Amniotic epithelial cell (primary cell): ENCODE measurements at regions not wholly inside any gene's neighbourhood (a gene's known extent, or its start where the extent isn't known, plus 50 kb on each side); places are given as distances from the start of the nearest gene placed in this dataset.

ENCODE experiments used
- DNase-seq: peaks from one replicate; pipeline ENCODE4 v3.0.0-alpha.2; 2010; ENCODE audit warnings: low read depth

GRCh38 chr4:25528391-25528790 is 127.3 kb upstream of the SLC34A2 start:
- no peak for DNase-seq

GRCh38 chr4:25531272-25531671 is 124.4 kb upstream of the SLC34A2 start:
- DNase-seq: no peak

- peak; percentile 34 for DNase-seq
Measured at GRCh38 chr4:25532591-25532990, 123.1 kb upstream of the SLC34A2 start.

- no peak for DNase-seq
Measured at GRCh38 chr4:25533256-25533655, 122.4 kb upstream of the SLC34A2 start.

GRCh38 chr4:25535278-25535677 is 120.4 kb upstream of the SLC34A2 start:
- no peak for DNase-seq

GRCh38 chr4:25535701-25536473 is 119.8 kb upstream of the SLC34A2 start:
- no peak for DNase-seq

- DNase-seq: no peak
Measured at GRCh38 chr4:25536564-25537320, 118.9 kb upstream of the SLC34A2 start.

GRCh38 chr4:25538430-25538829 is 117.2 kb upstream of the SLC34A2 start:
- no peak for DNase-seq

- DNase-seq: no peak
Measured at GRCh38 chr4:25539241-25539640, 116.4 kb upstream of the SLC34A2 start.

- no peak for DNase-seq
Measured at GRCh38 chr4:25540734-25541133, 114.9 kb upstream of the SLC34A2 start.

GRCh38 chr4:25547343-25547742 is 108.3 kb upstream of the SLC34A2 start:
- no peak for DNase-seq

GRCh38 chr4:25549413-25549812 is 106.2 kb upstream of the SLC34A2 start:
- DNase-seq: no peak

- DNase-seq: no peak
Measured at GRCh38 chr4:25550376-25551030, 105.1 kb upstream of the SLC34A2 start.

GRCh38 chr4:25551605-25552004 is 104.0 kb upstream of the SLC34A2 start:
- DNase-seq: no peak

GRCh38 chr4:25552580-25553271 is 102.9 kb upstream of the SLC34A2 start:
- DNase-seq: no peak

- DNase-seq: no peak
Measured at GRCh38 chr4:25559508-25559907, 96.1 kb upstream of the SLC34A2 start.

- DNase-seq: no peak
Measured at GRCh38 chr4:25560605-25561004, 95.0 kb upstream of the SLC34A2 start.

GRCh38 chr4:25563071-25563564 is 92.5 kb upstream of the SLC34A2 start:
- peak; percentile 40 for DNase-seq

- no peak for DNase-seq
Measured at GRCh38 chr4:25564836-25565235, 90.8 kb upstream of the SLC34A2 start.

GRCh38 chr4:25567253-25567652 is 88.4 kb upstream of the SLC34A2 start:
- DNase-seq: no peak

- no peak for DNase-seq
Measured at GRCh38 chr4:25569716-25570115, 85.9 kb upstream of the SLC34A2 start.

- DNase-seq: no peak
Measured at GRCh38 chr4:25575611-25576010, 80.0 kb upstream of the SLC34A2 start.
